OCI-LY7 (cell line): ENCODE measurements at regions not wholly inside any gene's neighbourhood (a gene's known extent, or its start where the extent isn't known, plus 50 kb on each side); places are given as distances from the start of the nearest gene placed in this dataset.

Experiments used
- BruUV-seq: library from RNA; stranded (reverse); fragments of 400-500 nt; replicated peaks from 2 replicates; lab custom pipeline; 2021; lab: Mats Ljungman, UMichigan
- CTCF ChIA-PET: fragments of 300-600 bp; sonication (Branson Sonifier 250); formaldehyde crosslinking; loops from one replicate; lab custom pipeline; 2022; ENCODE audit warnings: antibody characterized with exemption; ENCODE audit not compliant: unreplicated experiment; lab: Charles Lee
- POLR2A ChIA-PET: fragments of 300-600 bp; sonication (Branson Sonifier 250); formaldehyde crosslinking; loops from one replicate; lab custom pipeline; 2022; ENCODE audit warnings: antibody characterized with exemption; lab: Charles Lee
- DNase-seq: peaks from one replicate; pipeline ENCODE4 v3.0.0-alpha.2; 2015; ENCODE audit warnings: low spot score
- H2AFZ ChIP-seq: fragments of 200-600 bp; sonication (generic), shearing (Covaris generic); 2 replicates; pipeline ENCODE4 v1.6.1; 2014; ENCODE audit warnings: mild to moderate bottlenecking, antibody characterized with exemption, low read length, moderate library complexity
- H3K27ac ChIP-seq: fragments of 200-600 bp; sonication (generic); 2 replicates; pipeline ENCODE4 v1.5.1; 2014; ENCODE audit warnings: mixed run types, low read depth, mild to moderate bottlenecking, moderate library complexity, low read length, inconsistent platforms; ENCODE audit not compliant: poor library complexity, severe bottlenecking
- H3K36me3 ChIP-seq: fragments of 200-600 bp; sonication (generic); 2 replicates; pipeline ENCODE4 v1.6.1; 2014; ENCODE audit warnings: mild to moderate bottlenecking, antibody characterized with exemption, low read length, moderate library complexity, mixed read lengths; ENCODE audit not compliant: insufficient read depth
- H3K4me1 ChIP-seq: fragments of 200-600 bp; sonication (generic); 2 replicates; pipeline ENCODE4 v1.5.1; 2014; ENCODE audit warnings: mild to moderate bottlenecking, low read length; ENCODE audit not compliant: insufficient read depth, poor library complexity, severe bottlenecking
- H3K4me2 ChIP-seq: fragments of 200-600 bp; sonication (generic); 2 replicates; pipeline ENCODE4 v1.6.1; 2014; ENCODE audit warnings: mild to moderate bottlenecking, low read length
- H3K4me3 ChIP-seq: fragments of 200-600 bp; sonication (generic); 2 replicates; pipeline ENCODE4 v1.5.1; 2014; ENCODE audit warnings: mild to moderate bottlenecking, low read depth, low read length; ENCODE audit not compliant: poor library complexity, severe bottlenecking
- H3K79me2 ChIP-seq: fragments of 200-600 bp; sonication (generic); 2 replicates; pipeline ENCODE4 v1.6.1; 2016; ENCODE audit warnings: low read depth, mild to moderate bottlenecking, low read length, moderate library complexity, mixed read lengths; ENCODE audit not compliant: insufficient read depth
- H3K9me2 ChIP-seq: fragments of 200-600 bp; sonication (generic); 2 replicates; pipeline ENCODE4 v1.6.1; 2016; ENCODE audit warnings: mild to moderate bottlenecking, low read length, mixed read lengths; ENCODE audit not compliant: insufficient read depth
- H3K9me3 ChIP-seq: fragments of 200-600 bp; sonication (generic); 2 replicates; pipeline ENCODE4 v1.6.1; 2014; ENCODE audit warnings: mild to moderate bottlenecking, mixed run types, low read length, mixed read lengths
- H4K20me1 ChIP-seq: fragments of 200-600 bp; sonication (generic); 2 replicates; pipeline ENCODE4 v1.6.1; 2014; ENCODE audit warnings: mild to moderate bottlenecking, antibody characterized with exemption, low read length, moderate library complexity, mixed read lengths; ENCODE audit not compliant: insufficient read depth
- EZH2phosphoT487 ChIP-seq: fragments of 200-600 bp; sonication (generic); IDR thresholded peaks from 2 replicates; pipeline ENCODE4 v1.6.1; 2018; ENCODE audit warnings: low read depth, borderline replicate concordance, mild to moderate bottlenecking, mixed run types, antibody characterized with exemption, low read length, moderate library complexity, mixed read lengths
- intact Hi-C: fragments of 100-400 bp; cut with micrococcal nuclease; formaldehyde crosslinking; loops from one replicate; pipeline ENCODE4 v1.10.0; 2022; ENCODE audit not compliant: unreplicated experiment
- TF ChIP-seq, protein P1 (sequence below): fragments of 200-600 bp; sonication (generic); conservative IDR thresholded peaks from 2 replicates; pipeline ENCODE4 v1.5.1; 2014; ENCODE audit warnings: mild to moderate bottlenecking, antibody characterized with exemption, low read length, moderate library complexity, mixed read lengths

DNA sequence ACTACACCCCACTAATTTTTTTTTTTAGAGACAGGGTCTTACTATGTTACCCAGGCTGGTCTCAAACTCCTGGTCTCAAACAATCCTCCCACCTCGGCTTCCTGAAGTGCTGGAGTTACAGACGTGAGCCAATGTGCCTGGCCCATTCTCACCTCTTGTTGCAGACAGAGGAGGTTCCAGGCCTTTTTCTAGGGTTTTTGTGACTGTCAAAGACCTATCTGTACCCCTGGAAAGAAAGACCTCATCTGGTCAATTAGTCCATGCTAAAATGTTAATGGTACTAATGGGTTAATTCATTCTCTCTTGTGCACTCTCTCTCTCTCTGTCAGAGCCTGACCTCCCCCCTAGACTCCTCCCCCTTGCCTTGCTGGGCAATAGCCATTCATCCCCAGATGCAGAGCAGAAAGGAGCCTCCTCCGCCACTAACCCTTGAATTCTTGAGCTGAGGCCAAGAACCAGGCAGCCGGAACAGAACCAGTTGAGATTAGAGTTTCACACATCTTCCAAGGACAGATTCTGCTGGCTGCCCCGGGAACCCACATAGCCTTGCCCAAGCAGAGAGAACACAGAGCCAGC is 209.7 kb downstream of the SKIDA1 start:
- Histone ChIP-seq H3K36me3 (no peaks in the 10 kb centered on the region), H3K4me2 (no peak overlapping the region), H3K4me1 (peaks cover 25% of the 10 kb centered on the region), H3K79me2 (no peaks in the 10 kb centered on the region), H3K9me2 (no peaks in the 10 kb centered on the region), H3K27ac (no peak overlapping the region), H4K20me1 (no peaks in the 10 kb centered on the region), H2AFZ (peak overlapping the region; percentile 8; the same call in 1 of the 2 replicates), H3K9me3 (no peaks in the 10 kb centered on the region), H3K4me3 (no peak overlapping the region)
- BruUV-seq: no TSS peak
- intact Hi-C loops: no loop called here
- DNase-seq: no peak
- no peak for TF ChIP-seq EZH2phosphoT487
- TF ChIP-seq, protein P1, sequence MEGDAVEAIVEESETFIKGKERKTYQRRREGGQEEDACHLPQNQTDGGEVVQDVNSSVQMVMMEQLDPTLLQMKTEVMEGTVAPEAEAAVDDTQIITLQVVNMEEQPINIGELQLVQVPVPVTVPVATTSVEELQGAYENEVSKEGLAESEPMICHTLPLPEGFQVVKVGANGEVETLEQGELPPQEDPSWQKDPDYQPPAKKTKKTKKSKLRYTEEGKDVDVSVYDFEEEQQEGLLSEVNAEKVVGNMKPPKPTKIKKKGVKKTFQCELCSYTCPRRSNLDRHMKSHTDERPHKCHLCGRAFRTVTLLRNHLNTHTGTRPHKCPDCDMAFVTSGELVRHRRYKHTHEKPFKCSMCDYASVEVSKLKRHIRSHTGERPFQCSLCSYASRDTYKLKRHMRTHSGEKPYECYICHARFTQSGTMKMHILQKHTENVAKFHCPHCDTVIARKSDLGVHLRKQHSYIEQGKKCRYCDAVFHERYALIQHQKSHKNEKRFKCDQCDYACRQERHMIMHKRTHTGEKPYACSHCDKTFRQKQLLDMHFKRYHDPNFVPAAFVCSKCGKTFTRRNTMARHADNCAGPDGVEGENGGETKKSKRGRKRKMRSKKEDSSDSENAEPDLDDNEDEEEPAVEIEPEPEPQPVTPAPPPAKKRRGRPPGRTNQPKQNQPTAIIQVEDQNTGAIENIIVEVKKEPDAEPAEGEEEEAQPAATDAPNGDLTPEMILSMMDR: no peak
- CTCF ChIA-PET: no interaction called here
- POLR2A ChIA-PET: no interaction called here

DNA sequence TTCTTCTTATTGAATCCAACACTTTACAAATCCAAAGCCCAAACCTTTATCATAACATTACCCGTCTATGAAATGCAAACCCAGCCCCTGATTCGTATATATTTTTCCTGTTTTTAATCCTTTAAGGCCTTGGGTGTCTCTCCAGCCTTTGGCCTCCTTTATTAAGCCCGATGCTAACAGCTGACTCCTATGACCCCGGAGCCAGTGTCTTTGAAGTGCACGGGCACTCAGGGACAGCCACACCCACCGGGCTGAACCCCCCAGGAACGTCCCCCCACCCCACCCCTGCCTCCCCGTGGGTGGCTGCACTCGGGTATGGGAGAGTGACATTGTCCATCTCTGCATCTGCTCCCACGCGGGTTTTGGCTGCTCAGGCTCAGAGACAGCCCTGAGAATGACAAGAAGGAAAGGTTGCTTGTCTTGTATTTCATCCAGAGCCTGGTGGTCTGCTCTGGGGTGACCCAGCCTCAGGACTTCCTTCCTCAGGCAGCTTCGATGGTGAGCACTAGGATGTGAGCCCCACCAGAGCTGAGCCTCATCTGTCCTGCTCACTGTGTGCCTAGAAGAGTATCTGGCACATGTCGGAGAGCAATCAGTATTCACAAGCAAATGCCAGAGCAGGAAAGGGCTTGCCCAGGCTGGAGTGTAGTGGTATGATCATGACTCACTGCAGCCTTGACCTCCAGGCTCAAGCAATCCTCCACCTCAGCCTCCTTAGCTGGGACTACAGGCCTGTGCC is 210.4 kb downstream of the SKIDA1 start:
- TF ChIP-seq EZH2phosphoT487: no peak
- TF ChIP-seq, protein P1: no peak
- ChIA-PET CTCF (no interaction called here), POLR2A (no interaction called here)
- Histone ChIP-seq H3K4me2 (peak overlapping the region; percentile 44), H2AFZ (peak overlapping the region; percentile 64), H3K4me3 (no peak overlapping the region), H3K79me2 (no peaks in the 10 kb centered on the region), H3K9me3 (no peaks in the 10 kb centered on the region), H4K20me1 (no peaks in the 10 kb centered on the region), H3K36me3 (no peaks in the 10 kb centered on the region), H3K4me1 (peaks cover 25% of the 10 kb centered on the region), H3K9me2 (no peaks in the 10 kb centered on the region), H3K27ac (no peak overlapping the region)
- intact Hi-C loops: no loop called here
- no TSS peak for BruUV-seq
- DNase-seq: no peak

DNA sequence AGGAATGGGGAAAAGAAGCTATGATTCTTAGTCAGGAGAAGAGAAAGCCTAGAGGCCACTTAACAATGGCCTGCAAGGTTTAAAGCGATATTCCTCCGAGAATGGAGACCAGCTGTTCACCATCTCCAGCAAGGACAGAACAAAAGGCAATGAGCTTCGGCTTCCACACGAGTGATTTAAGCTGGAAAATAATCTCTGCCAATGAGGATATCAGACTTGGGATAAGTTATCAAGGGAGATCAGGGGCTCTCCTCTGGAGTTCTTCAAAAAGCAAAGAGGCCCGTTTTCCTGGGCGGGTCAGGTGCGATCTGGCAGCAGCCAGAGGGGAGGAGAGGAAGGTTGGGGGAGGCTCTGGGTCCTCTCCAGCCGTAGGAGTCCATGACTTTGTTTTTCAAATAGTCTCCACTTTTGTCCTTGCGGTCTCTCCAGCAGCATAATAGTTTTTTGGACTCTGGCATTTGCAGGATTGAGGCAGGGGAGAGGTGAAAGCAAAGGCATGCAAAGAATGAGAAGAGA is 211.3 kb downstream of the SKIDA1 start:
- ChIA-PET POLR2A (interaction anchor here (0.6 kb wide), 1 partner anchor 39 kb away, joined by 3 read pairs; no protein-coding TSS in a partner anchor), CTCF (no interaction called here)
- TF ChIP-seq EZH2phosphoT487: no peak
- TF ChIP-seq, protein P1: no peak
- Histone ChIP-seq H3K4me2 (peak overlapping the region; percentile 44), H3K9me2 (no peaks in the 10 kb centered on the region), H3K4me1 (peaks cover 25% of the 10 kb centered on the region), H2AFZ (peak overlapping the region; percentile 64), H3K4me3 (peak overlapping the region; percentile 12), H3K36me3 (no peaks in the 10 kb centered on the region), H4K20me1 (no peaks in the 10 kb centered on the region), H3K27ac (no peak overlapping the region), H3K79me2 (no peaks in the 10 kb centered on the region), H3K9me3 (no peaks in the 10 kb centered on the region)
- no TSS peak for BruUV-seq
- no peak for DNase-seq
- intact Hi-C loops: no loop called here
